H1 (cell line): ENCODE measurements at regions not wholly inside any gene's neighbourhood (a gene's known extent, or its start where the extent isn't known, plus 50 kb on each side); places are given as distances from the start of the nearest gene placed in this dataset.

Experiments
- MAFK ChIP-seq: IDR thresholded peaks from 2 replicates; pipeline ENCODE4 v1.6.1; 2012; ENCODE audit warnings: low read depth, mild to moderate bottlenecking, improper control_type of control experiment, low read length

DNA sequence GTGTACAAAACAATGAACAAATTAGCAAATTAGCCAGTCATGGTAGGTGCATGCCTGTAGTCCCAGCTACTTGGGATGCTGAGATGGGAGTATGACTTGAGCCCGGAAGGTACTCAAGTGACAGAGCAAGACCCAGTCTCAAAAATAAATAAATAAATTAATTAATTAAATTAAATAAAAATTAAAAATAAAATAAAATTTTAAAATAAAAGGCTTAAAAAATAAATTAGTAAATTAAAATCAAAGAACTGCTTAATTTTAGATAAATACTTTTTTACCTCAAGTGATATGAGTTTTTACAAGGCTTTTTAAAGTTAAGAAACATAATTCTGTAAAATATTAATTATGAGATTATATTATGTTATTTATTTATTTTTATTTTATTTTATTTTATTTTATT is 50.9 kb upstream of the TSPAN18 start (continued):
- TF ChIP-seq MAFK = no peak
